GM21717 (cell line): ENCODE measurements at regions not wholly inside any gene's neighbourhood (a gene's known extent, or its start where the extent isn't known, plus 50 kb on each side); places are given as distances from the start of the nearest gene placed in this dataset.
"Not testable (repeated sequence)": the region's sequence is repeated elsewhere in the genome, so short reads cannot be mapped to it uniquely, and the experiment has no call there.

ENCODE experiments used
- ATAC-seq: cut with Tn5 transposase; IDR thresholded peaks from one replicate; pipeline ENCODE4 v1.9.1; 2021; ENCODE audit warnings: mild to moderate bottlenecking, moderate library complexity; ENCODE audit not compliant: unreplicated experiment

DNA sequence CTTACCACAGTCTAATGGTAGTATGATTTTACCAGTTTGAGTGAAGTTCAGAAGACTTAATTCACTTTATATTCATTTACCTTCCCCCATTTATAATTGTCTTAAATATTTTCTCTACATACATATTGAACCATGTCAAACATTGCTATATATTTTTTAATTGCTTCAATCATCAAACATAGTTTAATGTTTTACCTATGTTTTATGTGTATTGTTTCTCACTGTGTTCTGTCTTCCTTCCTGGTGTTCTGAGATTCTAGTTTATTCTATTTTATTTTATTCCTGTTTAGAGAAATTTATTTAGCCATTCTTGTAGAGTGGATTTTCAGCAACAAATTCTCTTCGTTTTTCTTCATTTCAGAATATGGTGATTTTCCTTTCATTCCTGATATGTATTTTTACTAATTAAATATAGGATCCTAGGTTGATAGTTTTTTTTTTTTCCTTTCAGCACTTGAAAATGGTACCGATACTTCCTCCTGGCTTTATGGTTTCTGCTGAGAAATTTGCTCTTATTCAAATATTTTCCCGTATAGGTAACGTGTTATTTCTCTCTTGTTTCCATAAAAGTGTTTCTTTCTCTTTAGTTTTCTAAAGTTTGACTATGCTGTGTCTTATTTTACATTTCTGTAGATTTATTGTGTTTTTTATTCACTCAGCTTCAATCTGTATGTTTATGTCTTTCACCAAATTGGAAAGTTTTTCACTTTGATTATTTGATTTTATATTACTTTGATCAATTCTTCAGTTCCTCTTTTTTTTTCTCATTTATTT, 201.8 kb upstream of the AGR3 start:
- no peak for ATAC-seq

DNA sequence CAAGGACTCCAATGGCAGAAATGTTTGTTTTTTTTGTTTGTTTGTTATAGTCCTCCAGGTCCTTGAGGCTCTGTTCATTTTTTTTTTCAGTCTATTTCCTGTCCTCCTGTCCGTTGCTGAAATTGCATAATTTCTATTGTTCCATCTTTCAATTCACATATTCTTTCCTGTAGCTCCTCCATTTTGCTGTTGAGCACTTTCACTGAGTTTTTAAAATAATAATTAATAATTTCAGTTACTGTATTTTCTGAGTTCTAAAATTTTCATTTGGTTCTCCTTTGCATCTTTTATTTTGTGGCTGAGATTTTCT, 202.3 kb upstream of the AGR3 start:
- no peak for ATAC-seq

DNA sequence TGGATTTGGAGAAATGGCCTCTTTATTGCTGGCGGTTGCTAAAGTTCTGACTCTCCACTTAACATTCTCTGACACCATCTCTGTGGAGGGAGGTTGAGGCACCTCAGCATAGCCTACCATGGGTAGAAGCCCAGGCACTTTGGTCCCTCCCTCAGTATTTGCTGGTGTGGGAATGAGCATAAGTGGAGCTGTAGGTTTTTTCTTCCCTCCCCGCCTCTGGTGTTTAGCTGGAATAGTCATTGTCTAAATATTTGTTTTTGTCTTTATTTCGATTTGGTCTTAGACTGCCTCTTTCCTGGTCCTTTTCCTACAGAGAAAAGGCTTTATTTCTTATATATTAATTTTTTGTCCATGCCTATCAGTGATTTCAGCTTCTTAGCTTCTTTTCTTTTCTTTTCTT, 203.4 kb upstream of the AGR3 start:
- no peak for ATAC-seq

DNA sequence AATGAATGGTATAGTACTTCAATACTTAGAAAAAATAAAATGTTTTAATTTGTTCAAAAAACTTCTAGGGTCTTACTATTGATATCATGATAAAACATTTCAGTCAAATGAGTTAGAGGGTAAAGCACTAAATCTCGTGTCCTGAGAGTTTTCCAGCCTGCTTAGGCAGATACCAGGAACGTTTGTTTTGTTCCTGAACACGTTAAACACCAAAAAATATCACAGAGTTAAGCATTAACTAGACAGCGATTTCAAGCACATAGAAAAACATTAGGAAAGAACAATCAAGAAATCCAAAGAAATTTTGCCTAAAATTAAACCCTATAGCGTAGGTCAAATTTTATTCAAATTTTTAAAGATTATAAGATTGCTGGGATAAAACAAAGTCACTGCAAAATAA, 204.6 kb upstream of the AGR3 start:
- ATAC-seq: no peak

DNA sequence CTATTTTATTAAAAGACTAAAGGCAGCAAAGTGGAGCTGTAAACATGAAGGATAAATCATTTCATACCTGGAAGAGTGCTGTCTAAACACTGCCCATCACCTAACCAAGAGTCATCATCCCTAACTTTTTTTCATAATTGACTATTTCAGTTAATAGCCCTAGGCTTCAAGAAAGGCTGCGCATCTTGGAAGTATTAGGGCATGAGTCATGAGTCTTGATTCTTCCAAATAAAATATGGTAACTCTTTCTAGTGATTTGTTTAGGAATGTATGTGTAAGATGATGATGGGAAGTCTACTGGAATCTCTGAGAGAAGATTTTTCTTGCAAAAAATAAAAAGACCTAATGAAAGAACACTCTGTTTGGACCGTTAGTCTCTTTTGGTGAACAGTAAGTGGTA, 207.7 kb upstream of the AHR start:
- no peak for ATAC-seq

DNA sequence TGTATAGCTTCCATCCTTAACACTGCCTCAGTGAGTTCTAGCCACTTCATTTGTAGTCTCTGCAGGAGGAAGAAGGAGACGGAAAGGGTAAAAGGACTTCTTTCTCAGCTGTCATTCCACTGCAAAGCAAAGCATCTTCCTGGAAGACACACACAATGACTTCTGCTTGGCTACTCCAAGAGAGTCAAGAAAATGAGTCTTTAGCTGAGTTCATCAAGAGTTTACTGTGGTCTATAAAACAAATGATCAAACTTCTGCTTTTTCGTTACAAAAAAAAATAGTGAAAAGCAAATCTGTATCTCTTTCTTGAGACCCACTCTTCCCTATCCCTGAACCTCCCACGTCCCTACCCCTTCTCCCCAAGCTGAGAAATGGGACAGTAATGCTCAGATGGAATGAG, 205.0 kb upstream of the AHR start:
- ATAC-seq: no peak

DNA sequence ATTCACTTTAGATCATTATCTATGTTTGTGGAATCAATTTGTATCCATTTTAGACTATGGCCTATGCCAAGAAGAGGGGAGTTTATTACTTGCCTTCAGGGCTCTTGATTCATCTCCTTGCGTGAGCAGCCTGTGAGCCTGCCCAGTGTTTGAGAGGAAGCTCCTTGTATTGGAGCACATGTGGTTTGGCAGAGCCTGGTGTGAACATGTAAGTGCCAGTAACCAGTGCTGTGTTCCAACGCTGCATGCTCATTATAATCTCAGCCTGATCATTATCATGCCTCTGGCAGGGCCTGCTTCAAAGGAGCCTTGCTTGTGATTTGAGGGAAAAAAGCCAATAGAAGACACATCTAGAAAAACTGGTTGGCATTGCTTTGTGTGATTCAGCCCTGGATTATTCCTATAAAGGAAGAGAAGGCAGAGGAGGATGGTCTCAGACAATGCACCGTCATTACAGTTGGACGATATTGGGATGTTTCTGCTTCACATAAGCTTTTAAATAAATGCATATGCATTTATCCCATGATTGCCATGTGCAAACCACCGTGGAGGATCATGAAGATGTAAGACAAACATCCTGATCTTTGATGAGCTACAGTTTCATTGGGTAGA, 203.4 kb upstream of the AHR start:
- ATAC-seq: no peak

DNA sequence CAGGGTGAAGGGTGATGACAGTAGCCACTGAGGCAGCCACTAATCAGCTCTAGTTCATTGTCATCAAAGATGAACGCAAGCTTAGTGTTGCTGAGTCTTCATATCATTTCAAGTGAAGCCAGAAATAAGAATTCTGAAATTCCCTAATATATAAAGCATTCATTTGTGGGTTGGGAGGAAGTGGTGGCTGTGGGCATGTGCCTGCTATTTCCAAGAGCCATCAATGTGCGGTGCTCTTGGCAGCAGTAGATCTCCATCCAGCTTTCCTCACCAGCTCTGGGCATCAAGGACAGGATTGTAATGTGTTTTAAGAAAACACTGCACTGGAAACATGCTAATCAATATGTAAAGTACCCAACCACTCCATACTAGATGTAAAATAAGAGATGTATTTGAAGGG, 202.5 kb upstream of the AHR start:
- ATAC-seq: no peak

DNA sequence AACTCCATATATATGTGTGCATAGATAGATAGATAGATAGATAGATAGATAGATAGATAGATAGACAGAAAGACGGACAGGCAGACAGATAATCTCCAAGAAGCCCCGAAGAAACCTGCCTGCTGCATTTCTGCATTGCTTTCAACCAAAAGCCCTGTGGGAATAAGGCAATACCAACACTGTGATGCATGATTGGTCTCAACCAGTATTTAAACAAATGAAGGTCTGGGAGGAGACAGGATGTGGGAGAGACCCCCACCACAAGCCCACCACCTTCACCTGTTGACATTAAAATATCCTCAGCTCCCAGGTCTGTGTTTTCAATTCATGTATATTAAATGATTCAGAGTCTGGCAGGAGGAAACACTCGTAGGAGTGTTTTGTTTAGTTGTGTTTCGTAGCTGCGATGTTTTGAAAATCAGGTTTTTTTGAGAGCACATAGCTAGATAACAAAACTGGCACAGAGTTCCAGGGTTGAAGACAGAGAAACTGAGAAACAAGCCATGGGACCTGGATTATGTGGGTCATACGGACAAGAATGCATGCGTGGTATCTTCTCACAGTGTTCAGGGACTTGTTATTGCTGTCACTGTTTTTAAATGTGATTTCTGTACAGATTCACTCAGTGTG, 200.7 kb upstream of the AHR start:
- no peak for ATAC-seq

DNA sequence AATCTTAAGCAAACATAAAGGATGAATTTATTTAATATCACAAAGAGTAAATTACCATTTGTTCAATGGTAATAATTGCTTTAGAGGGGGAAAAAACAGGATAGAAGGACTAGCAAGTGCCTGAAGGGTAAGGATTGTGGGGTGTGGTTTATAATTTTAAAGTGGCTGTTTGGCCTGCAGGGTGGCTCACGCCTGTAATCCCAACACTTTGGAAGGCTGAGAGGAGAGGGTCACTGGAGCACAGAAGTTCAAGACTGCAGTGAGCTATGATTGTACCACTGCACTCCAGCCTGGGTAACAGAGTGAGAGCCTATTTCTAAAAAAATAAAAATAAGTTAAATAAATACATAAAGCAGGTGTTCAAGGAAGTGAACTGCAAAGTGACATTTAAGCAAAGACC, 199.9 kb upstream of the AHR start:
- no peak for ATAC-seq

DNA sequence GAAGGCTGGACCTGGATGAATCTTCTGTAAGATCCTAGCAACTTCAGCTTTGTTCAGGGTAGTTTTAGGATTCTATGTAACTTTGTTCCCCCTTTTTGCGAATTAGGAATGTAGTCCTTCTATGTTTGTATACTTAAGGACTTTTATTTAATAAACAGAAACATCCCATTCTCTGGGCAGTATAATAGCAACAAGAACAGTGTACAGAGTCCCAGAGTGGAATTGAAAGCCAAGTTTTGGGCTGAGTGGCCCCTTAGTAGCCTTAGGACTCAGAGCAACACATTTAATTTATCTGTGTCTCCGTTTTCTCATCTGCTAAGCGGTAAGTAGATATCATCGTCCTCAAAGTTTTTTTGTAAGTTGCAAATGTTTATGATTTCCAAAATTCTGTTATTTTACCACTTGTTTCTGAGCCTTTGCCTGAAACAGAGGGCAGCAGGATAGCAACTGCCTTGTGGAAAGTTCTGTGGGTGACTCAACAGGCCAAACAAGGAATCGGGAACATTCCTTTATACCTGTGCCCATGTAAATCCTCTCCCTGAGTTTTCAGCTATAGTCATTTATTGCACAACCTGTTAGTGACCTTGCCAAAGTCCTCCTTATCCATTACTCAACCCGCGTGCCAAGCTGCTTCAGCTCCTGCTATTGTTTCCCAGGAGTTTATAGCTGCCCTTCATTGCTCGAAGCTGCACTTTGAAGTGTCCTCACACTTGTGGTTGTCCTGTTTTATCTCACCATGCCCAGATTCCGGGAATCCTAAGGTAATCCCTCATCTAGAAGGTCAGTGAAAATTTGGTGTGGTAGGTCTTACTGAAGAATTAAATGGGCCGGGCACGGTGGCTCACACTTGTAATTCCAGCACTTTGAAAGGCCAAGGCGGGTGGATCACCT, 199.1 kb upstream of the AHR start:
- ATAC-seq: no peak

DNA sequence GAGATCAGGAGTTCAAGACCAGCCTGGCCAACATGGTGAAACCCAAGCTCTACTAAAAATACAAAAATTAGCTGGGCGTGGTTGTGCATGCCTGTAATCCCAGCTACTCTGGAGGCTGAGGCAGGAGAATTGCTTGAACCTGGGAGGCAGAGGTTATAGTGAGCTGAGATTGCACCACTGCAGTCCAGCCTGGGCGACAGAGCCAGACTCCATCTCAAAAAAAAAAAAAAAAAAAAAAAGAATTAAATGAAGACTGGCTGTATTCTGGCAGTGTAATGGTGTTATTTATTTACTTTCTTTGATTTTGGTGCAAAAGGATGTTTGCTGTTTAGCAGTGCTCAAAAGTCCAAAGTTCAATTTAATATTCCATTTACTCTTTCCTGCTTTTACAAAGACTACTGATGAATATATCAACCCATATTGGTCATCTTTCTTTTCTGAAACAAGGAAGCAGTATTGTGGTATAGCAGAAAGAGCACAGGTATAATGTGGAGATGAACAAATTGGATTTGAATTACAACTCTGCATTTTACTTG, 198.4 kb upstream of the AHR start:
- not testable (repeated sequence) for ATAC-seq

DNA sequence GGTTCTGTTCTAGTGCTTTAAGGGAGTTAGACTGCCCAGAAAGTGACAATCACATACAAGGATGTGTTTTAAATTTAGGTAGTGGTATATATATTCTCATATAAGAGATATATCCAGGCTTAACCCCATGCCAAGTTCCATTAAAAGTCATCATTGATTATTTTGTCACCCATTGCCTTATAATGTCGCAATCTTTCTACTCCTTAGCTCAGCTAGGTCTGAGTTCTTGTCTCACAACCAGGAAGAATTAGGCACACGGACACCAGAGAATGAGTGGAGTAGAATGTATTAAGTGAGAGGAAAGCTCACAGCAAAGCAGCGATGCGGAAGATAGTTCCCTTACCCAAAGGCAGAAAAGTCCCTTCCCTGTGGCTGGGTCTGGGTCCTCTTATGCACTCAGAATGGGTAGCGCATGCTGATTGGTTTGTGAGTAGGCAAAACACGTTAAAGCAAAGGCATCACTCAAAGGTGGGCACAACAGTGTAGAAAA, 197.2 kb upstream of the AHR start:
- no peak for ATAC-seq

DNA sequence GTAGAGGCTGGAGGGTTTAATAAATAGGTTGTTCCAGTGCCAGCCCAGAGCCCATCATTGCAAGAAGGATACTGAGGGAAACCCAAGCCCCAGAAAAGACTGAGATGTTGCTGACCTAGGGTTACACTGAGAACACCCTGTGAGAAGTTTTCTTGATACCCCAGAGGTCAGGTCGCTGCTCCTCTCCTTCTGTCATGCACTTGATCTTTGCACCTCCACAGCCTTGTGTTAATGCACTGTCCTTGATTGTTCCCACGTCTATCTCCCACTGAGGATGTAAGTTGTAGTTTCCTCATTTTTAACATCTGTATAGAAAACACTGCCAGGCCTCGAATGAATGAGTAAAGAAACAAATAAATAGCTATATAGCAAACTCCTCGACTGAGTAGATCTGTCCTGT, 195.3 kb upstream of the AHR start:
- ATAC-seq: no peak

DNA sequence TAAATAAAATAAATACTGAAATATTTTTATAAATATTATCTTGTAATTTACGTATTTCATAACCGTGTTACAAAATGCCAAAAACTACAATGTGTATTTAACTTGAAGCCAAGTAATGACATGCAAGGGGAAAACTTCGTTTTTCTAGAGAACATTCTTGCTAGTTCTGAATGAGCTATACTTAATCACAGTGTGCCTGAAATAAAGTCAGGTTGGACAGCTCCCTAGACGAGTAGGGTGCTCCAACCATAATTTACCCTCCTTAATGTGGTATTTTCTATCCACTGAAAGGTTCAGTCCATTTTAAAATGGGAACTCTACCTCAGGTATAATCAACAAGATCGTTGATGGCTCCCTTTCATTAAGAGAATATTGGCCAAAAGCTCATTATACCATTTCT, 194.5 kb upstream of the AHR start:
- no peak for ATAC-seq

DNA sequence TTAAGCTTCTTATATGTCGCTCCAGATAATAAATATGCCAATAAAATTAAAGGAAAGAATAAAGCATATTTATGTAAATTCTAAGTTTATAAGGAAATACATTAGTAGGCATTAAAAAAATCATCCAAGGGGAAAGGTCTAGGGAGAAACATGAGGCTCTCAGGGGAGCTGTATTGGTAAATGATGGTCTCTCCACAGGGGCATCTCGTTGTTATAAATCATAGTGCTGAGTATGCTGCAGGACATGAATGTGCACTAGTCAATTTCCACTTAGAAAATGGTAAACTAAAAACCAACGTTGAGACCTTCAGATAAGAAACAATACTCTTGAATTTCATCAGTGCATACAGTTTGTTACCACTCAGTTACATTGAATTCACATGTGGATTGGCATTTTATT, 194.0 kb upstream of the AHR start:
- ATAC-seq: no peak

DNA sequence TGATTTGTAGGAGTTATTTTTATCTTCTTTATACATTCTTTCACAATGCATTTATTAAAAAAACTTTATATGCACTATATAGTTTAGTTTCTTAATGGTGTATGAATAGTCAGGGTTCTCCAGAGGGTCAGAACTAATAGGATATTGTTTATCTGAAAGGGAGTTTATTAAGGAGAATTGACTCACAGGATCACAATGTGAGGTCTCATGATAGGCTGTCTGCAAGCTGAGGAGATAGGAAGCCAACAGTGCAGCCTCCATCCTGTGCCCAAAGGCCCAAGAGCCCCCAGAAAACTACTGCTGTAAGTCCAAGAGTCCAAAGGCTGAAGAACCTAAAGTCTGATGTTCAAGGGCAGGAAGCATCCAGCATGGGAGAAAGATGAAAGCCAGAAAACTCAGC, 192.8 kb upstream of the AHR start:
- no peak for ATAC-seq

DNA sequence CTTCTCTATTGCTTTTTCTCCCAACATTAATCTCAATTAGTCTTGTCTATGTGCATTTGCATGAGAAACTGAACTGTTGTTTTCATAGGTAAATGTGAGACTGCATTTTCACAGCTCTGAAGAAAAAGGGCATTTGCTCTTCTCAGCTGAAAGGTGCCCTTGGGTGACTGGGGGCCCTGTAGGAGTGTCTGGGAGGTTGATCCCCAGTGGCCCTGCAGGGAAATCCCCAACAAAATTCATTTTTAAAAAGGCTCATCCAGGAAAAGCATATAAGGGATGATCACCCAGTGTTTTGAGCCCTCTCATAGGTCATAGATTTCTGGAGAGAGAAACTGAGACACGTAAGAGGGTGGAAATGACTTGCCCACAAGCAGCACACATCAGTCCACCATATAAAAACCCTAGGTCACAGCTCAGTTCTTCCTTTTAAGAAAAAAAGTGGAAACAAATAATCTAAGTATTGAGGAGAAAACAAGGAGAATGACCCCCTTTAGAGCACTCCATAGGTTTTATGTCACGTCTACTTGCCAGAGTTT, 190.3 kb upstream of the AHR start:
- no peak for ATAC-seq

DNA sequence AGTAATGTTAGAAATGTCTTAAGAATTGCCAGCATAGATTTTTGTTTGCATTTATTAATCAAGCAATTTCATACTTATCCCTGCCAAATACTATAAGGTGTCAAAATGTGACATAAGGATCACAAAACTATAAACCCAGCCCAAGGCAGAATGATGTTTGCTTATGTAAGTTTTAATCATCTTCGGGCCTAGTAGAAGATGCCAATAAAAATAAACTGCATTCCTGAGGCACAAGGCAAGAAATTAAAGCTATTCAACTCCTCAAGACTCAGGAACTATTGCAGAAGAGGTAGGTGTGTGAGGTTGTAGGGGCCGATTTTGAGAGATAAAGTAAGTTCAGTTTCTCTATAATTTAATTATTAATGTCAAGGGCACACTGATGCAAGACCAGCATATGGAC, 189.4 kb upstream of the AHR start:
- ATAC-seq: no peak

DNA sequence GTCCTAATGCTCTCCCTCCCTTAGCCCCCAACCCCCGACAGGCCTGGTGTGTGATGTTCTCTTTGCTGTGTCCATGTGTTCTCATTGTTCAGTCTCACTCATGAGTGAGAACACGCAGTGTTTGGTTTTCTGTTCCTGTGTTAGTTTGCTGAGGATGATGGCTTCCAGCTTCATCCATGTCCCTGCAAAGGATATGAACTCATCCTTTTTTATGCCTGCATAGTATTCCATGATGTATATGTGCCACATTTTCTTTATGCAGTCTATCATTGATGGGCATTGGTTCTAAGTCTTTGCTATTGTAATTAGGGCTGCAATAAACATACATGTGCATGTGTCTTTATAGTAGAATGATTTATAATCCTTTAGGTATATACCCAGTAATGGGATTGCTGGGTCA, 184.7 kb upstream of the AHR start:
- not testable (repeated sequence) for ATAC-seq

DNA sequence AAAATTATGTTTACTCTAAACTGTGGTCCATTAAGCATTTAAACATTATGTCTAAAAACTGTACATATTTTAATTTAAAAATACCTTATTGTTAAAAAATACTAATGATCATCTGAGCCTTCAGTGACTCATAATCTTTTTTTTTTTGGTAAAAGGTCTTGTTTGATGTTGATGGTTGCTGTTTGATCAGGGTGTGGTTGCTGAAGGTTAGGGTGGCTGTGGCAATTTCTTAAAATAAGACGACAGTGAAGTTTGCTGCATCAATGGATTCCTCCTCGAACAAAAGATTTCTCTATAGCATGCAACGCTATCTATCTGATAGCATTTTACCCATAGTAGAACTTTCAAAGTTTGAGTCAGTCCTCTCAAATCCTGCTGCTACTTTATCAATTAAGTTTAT, 180.0 kb upstream of the AHR start:
- ATAC-seq: no peak
